CD4-positive, alpha-beta T cell treated with Interleukin-12 subunit alpha and Interleukin-12 subunit beta, for 1 hour (primary cell): ENCODE measurements at regions not wholly inside any gene's neighbourhood (a gene's known extent, or its start where the extent isn't known, plus 50 kb on each side); places are given as distances from the start of the nearest gene placed in this dataset.
A peak's percentile ranks its signal among the peaks of the same experiment; 100 is the strongest.

ENCODE experiments used
- DNase-seq: peaks from one replicate; pipeline ENCODE4 v3.0.0-alpha.2; 2020

DNA sequence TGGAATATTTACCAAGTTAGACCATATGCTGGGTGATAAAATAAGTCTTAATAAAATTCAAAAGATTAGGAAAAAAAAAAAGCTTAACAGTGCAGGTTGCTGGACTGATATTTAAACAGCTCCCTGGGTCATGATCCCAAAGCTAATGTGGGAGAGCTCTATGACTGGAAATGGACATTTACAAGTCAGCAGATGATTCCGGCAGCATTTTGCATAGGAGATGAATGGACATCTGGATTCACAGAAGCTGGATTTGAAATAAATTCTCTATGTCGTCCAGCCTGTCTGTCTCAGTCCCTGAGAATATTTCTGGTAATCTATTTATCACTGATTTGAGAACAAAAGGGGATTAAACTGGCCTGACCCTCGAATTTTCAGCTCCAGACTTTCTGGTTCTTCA lies 52.3 kb upstream of the KLHL25 start:
- DNase-seq, result no peak

DNA sequence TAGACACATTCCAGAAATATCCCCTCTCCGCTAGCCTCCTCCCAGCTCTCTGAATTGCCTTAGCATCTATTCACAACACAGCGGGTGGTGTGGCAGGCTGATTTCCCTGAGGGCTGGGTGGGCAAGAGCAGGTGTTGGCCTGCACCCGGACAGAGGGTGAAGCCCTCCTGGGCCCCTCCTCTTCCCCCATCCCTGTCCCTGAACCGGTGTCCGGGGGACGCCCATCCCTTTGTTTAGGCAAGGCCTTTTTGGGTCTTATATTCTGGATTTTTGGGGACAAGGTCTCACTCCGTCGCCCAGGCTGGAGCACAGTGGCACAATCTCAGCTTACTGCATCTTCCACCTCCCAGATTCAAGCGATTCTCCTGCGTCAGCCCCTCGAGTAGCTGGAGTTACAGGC lies 55.2 kb upstream of the KLHL25 start:
- no peak for DNase-seq

DNA sequence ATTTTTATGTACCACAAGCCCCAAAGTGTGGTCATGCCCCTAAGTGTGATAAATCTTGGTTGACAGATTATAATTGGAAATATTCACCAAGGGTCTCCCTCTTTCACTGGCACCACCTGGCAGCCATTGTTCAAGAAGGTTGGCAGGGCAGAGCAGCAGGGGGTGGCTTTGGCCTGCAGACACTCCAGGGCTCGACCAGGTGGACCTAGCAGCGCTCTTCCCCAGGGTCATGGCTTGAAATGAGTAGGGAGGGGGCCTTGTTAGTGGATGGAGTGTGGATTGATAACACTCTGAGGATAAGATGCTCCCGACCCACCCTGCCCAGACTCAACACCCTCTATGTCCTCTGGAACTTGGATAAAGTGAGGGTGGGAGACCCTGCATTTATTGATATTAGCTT lies 58.2 kb upstream of the KLHL25 start:
- DNase-seq, result no peak

DNA sequence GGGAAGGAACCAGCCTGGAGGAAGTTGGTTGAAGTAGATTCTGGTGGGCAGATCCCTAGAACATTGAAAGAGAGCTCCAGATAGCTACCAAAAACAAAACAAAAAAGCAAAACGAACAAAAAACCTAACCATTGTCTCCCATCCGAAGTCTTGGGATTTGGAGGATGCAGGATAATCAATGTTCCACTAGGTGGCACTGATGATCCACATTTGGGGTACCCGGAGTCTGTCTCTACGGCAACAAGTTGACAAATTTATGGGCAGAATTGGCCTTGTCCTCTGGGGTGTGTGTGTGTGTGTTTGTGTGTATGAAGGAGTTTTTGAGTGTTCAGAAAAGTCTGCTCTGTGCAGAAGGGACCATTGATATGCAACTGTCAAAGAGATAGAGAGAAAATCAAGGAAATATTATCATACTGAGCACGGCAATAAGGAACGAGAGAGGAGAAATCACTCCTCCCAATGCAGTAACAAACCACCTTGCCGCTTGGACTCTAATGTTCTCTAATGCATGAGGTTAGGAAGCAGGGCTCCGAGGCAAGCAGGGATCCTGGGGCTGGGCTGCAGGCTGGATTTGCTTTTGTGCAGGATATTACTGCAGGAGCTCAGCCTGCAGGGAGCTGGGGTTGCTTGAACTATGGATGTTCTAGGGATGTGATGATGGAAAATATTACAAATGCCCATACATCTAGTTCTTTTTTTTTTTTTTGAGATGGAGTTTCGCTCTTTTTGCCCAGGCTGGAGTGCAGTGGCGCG lies 59.8 kb upstream of the KLHL25 start:
- DNase-seq, result peak; percentile 73

DNA sequence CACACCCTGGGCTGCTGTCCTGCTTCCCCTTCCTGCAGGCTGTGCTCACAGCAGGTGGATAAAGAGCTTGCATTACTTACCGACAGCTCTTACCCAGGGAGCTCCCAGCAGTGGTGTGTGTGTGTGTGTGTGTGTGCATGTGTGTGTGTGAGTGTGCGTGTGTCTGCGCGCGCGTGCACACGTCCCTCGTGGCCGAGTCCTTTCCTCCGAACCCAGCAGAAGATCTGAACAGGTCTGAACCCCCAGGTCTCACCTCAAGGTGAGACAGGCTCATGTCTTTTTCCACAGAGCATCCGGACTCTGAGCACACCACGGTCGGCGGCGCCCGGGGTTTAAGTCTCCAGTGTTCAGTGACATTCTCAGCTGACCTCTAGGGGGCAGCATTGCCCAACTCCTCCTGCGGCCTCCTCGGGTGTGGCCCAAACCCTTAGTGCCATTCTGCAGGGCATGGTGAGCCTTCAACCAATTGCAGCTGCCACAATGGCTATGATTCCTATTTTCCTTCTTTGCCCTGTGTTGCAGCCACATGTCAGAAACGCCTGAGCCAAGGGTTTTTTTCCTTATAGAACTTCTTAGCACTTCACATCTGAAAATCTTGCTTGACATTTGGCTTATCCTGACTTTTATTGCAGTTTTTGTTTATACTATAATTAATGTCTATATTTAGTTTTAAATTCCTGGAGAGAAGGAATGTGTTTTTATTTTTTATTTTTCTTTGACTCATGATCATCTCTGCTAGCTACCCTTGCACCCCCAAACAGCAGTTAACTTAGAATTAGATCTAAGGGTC lies 64.1 kb upstream of the KLHL25 start:
- DNase-seq, result peak; percentile 74

DNA sequence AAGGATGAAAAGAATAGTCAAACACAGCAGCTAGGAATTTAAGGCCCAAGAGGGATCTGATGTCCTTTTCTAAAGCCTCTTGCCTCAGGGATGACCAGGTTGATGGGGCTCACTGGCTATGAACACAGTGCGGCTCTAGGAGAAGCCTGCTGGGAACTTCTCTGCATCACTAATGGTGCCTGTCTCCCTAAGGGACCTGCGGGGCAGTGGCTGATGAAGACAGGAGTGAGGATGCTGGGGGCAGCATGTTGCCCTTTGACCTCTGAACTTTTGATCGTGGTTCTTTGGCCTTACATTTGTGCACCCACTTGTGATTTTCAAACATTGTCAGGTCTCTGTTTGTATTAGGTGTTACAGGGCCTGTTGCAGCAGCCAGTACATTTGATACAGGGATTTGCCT lies 64.9 kb upstream of the KLHL25 start:
- DNase-seq, result no peak

DNA sequence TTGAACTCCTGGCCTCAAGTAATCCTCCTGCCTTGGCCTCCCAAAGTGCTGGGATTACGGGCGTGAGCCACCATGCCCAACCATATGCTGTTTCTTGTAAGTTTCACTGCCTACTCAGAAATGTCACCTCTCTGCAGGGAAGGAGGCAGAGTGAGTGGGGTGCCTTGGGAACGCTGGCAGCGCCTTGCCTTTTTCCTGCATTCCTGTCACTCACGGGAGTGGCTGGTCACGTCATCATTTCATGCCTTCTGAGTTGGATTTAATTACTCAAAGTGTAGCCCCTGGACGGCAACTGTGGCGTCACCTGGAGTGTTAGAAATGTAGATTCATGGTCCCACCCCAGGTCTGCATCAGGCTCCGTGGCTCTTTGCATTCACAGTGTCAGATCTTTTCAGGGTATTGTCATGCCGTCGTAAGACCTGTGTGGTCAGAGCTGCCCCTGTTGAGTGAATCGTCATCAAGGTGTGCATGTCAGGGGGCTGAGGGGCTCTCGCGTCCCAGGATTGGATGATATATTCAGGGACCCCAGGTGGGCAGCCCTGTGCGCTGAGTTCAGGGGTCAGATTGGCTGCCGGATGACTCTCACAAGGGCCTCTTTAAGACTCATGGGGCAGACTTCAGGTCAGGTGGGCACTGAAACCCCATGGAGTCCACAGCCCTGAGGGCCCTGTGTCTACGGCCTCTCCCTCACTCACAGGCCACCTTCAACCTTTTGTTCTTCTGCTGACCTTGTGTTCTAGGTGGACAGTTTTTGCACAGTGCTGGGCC lies 65.9 kb upstream of the KLHL25 start:
- DNase-seq, result no peak

DNA sequence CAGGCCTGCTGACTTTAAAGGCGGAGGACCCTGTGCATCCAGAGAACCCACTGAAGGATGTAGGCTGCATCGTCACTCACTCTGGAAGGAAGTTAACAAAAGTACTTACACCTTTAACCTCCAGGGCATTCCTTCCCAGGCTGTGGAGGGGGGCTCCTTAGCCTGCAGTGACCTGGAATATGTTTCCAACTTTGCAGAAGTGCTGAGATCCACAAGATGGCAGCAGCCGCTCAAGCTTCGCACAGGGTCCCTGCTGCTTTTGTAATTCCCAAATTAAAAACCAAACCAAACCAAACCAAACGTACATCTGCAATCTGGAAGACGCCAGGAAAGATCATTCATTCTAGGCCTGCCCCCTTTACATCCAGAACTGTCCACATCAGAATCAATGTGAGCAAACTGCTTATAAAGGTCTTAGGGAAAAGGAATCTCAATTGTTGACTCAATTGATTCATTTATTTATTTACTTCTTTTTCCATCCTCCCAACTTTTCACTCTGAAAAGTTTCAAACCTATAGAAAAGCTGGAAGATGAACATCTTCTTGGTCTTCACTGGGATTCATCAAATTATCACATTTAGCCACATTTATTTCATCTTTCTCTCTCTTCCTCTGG lies 70.5 kb upstream of the KLHL25 start:
- DNase-seq, result peak; percentile 7

DNA sequence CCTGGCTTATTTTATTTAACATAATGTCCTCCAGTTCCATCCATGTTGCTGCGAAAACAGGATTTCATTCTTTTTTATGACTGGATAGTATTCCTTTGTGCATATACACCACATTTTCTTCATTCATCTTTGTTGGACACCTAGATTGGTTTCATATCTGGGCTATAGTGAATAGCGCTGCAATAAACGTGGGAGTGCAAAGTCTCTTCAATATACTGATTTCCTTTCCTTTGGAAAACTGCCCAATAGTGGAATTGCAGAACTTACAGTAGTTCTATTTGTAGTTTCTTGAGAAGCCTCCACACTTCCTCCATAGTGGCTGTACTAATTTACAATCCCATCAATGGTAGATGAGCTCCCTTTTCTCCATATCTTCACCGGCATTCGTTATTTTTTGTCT lies 72.5 kb upstream of the KLHL25 start:
- no peak for DNase-seq

DNA sequence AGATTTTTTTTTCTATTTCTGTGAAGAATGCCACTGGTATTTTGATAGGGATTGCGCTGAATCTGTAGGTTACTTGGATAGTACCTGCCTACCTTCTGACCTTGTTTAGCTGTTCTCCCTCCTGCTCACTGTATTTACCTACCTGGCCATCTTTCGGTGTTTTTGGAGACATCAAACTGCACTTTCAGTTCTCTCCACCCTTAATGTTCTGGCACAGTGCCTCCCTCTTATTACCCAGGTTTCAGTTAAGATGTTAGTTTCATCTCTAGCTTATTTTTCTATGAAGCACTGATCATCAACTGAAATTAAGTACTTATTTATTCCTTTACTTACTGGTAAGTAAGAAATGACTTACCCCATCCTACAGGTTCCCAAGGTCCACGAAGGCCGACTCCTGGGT lies 74.4 kb upstream of the KLHL25 start:
- no peak for DNase-seq

DNA sequence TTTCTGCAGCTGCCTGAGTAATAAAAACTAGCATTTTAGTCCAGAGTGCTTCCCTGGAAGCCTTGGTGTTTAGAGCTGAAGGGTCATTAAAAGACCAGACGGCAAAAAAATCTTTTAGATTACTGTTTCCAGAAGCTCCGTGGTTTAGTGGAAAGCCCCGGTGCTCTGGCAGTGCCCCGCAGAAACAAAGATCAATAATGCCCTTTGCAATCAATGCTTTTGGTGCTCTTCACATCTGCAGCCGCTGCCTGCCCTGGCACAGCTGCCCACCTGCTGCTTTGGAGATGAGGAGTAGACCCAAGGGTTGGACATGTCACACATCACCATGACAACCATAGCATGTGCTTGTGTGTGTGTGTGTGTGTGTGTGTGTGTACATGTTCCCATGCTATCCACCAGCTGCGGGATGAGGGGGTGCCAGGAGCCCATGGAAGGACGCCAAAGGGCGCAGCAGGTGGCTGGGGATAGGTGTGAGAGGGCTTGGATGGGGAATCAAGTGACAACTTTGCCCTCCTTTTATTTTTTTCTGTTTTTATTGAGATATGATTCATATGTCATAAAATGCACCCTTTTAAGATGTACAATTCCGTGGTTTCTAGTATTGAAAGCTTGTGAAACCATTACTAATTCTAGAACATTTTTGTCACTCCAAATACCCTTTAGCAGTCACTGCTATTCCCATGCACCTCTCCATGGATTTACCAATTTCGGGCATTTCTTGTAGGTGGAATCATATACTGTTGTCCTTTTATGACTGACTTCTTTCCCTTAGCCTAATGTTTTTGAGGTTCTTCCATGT lies 75.7 kb upstream of the KLHL25 start:
- no peak for DNase-seq

DNA sequence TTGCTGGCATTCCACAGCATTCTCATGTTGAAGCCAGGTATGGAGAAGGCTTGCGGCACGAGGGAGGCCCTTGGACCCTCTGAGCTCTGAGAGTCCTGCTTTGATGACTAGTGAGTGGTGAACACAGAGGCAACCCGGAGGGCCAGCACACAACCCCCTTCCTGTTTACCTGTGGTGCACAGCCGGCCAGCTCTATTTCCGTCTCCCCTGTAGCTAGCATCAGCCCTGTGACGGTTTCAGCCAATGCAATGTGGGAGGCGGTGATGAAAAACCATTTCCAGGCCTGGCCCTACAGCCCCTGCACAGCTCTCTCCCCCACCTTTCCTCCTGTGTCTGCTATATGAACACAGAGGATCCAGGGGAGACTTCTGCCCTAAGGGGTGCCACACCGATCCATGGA lies 76.8 kb upstream of the KLHL25 start:
- DNase-seq, result no peak

DNA sequence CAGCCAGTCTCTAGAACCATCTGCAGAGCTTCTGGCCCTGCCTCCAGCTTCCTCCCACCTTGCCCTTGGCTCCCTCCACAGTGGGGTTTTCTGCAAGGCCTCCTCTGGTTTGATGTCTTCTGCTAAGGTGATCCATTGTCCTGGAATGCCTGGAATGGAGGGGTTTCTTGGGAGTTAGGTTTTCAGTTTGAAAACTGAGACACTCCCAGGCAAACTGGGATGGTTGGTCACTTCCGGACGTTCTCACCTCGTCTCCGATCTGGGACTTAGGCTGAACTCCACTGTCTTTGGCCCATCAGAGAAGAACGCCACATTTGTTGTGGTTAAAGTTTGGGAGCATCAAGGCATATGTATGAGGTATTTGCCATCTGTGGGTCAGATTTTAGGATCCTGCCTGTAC lies 77.4 kb upstream of the KLHL25 start:
- no peak for DNase-seq

DNA sequence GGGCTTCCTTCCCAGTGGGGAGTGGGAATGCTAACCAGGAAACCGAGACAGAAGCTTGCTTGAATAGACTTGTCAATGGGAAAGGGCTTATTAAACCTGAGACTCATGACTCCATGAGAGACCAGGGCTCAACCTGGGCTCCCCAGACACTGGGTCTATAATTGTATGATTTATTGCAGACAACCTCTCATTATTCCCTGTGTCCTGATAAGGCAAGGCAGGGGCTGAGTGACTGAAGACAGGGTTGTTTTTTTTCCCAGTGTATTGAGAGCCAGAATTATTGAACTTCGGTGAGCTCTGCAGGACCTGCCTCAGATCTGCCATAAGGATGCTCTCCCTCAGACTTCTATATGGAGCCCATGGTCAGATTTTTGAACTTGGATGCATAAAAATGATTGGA lies 79.5 kb upstream of the KLHL25 start:
- no peak for DNase-seq

DNA sequence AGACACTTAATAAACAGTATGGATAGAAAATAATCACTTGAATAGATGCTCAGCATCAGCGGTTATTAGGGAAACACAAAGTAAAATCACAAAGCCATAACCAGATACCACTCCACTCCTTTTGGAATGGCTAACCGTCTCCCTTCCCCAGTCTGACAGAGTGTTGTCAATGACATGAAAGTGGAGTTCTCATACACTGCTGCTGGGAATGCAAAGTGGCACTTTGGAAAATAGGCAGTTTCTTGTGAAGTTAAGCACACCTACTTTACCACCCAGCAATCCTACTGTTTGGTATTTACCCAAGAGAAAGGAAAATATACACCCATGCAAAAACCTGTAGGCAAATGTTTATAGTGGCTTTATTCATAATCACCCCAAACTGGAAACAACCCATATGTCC lies 81.0 kb upstream of the KLHL25 start:
- no peak for DNase-seq

DNA sequence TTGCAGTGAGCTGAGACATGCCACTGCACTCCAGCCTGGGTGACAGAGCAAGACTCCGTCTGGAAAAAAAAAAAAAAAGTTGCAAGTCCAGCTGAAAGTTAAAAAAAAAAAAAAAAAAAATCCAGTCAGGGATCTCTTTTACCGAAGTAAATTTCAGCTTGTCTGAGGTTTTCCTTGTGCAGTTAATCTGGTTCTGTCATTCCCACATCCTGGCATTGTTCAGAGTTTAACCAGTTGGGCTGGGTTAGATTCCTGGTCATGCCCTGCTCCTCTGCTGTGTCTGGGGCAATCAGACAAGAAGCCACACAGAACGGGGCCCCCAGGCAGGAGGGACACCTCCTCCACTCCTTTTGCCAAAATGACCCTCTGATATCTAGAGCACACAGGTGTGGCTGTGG lies 84.1 kb upstream of the KLHL25 start:
- no peak for DNase-seq

DNA sequence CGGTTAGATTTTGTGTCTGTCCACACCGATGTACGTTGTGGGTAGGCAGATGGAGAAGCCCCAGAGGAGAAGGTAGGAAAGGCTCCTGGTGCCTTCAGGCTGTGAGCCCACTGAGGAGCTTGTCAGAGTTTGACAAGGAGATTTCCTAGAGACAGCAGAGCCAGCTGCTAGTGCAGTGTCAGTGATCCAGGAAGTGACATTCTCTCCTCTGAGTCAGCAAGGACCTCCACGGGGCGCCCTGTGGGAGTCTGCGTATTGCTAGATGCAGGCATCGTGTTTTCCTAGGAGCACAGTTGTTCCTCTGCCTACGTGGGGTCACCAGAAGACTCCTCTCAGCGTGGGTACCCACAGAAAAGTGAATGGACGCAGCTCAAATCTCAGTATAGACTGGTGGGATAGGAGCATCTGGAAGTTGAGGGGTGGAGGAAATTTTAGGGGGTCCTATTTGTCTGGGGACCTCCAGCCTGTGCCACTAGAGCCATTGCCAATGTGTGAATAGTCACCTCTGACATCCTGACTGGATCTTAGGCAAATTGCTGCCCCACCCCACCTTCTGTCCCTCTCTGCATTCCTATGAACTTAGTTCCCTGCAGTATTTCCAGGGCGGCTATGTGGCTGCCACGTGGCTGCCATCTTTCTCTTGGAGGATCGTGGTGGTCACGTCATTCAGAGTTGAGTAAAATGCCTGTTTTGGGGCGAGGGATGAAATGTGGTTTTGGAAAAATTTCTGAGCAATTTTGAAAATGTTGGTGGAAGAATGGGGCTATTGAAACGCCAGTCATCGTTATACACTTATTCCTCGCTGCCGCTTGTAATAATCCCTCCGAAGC lies 84.8 kb upstream of the KLHL25 start:
- DNase-seq, result no peak

DNA sequence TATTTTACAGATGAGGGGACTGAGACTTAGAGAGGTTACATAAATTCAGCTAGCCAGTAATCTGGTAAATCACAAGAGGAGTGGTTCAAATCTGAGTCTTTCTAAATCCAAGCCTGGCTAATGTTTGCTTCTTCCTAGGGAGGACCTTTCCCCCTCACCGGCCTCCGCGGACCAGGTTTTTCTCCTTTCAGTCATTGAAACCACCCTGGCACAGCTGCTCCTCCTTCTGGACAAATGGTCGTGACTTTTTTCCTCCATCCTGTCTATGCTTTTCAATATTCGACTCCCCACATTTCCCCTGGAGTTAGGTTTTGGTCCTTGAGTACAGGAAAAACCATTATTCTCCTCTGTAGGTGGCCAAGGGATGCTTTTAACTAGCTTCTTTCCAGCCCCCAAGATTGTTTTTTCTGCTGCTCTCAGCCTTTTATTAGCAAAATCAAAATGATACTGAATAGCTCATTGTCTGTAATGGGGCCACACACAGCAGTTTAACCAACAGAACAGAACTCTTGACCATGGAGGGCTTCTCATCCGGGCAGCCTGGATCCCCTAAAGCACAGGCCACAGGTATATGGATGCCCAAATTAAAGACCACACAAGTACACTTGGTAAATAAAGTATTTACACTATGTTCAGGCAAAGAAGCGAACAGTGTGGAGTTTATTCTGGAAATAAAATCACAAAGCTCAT lies 85.9 kb upstream of the KLHL25 start:
- DNase-seq, result no peak

DNA sequence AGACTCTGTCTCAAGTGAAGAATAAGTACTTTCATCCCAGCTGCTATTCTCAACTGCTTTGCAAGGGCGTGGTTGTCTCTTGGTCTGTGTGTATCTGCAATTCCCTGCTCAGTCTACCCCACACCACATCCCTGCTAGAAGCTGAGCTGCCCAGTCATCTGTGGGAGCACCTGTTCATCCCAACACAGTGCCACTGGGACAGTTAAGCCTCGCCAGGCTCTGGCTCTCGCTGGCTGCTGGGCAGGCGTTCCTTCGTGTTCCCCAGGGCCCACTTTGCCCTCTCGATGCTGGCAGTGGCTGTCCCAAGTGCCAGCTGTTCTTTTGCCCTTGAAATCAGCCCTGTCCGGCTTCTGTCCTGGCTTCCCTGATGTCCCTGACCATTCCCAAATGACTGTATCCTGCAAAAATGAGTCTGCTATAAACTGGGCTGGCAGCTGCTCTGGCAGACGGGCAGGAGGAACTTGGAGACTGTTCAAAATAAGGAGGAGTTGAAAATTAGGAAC lies 91.6 kb upstream of the KLHL25 start:
- DNase-seq, result no peak

DNA sequence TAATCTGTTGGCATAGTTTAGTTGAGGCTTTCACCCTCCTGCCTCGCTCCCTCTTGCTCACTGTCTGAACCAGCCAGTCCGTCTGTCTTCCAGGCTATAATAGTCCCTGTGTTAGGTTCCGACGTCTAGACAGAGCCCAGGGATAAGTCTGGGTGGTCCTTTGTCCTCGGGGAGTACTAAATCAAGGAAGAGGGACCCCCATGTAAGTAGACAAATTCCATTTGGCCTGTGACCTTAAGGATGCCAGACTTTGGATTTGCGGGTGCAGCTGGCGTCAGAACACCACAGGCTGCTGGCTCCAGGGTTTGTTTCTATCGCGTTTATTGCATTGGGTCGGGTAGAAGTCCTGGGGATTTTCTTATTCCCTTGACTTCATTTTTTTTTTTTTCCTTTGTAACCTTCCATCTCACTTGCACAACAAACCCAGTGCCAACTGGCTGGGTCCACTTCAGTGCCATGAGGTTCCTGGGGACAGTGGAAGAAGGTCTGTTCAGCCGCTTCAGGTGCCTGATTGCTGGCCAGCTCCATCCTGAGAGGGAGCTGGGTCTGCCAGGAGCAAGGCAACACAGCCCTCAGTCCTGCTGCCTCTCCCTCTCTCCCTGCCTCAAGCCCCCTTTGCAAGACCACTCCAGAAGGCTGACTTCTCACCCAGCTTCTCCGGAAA lies 95.4 kb upstream of the KLHL25 start:
- DNase-seq, result no peak
